GM10266 (cell line): ENCODE measurements at regions not wholly inside any gene's neighbourhood (a gene's known extent, or its start where the extent isn't known, plus 50 kb on each side); places are given as distances from the start of the nearest gene placed in this dataset.

Experiments
- DNase-seq: peaks from one replicate; pipeline ENCODE4 v3.0.0; 2012; ENCODE audit errors: extremely low spot score
- CTCF ChIP-seq: IDR thresholded peaks from 2 replicates; pipeline ENCODE4 v1.5.1; 2012; ENCODE audit warnings: mild to moderate bottlenecking, low read depth; ENCODE audit not compliant: control insufficient read depth, insufficient read depth; ENCODE audit errors: missing control alignments

- TF ChIP-seq CTCF, result no peak
- no peak for DNase-seq
Observed at GRCh38 chr6:74912234-74912633, 293.6 kb downstream of the COL12A1 start.

GRCh38 chr6:74902846-74903245 lies 303.0 kb downstream of the COL12A1 start:
- no peak for TF ChIP-seq CTCF
- no peak for DNase-seq

GRCh38 chr6:74902089-74902488 lies 303.8 kb downstream of the COL12A1 start:
- TF ChIP-seq CTCF, result no peak
- no peak for DNase-seq

GRCh38 chr6:74901576-74901975 lies 304.3 kb downstream of the COL12A1 start:
- no peak for DNase-seq
- TF ChIP-seq CTCF, result no peak

GRCh38 chr6:74899416-74899815 lies 306.4 kb downstream of the COL12A1 start:
- no peak for DNase-seq
- no peak for TF ChIP-seq CTCF

- TF ChIP-seq CTCF, result no peak
Observed at GRCh38 chr6:74892091-74892490, 313.8 kb downstream of the COL12A1 start.

GRCh38 chr6:74891349-74891831 lies 314.5 kb downstream of the COL12A1 start:
- DNase-seq, result no peak
- TF ChIP-seq CTCF, result no peak

More at GRCh38 chr6:74892091-74892490, 313.8 kb downstream of the COL12A1 start:
- no peak for DNase-seq
